Neural progenitor cell (in vitro differentiated cells): ENCODE measurements at regions not wholly inside any gene's neighbourhood (a gene's known extent, or its start where the extent isn't known, plus 50 kb on each side); places are given as distances from the start of the nearest gene placed in this dataset.

Source experiments
- DNase-seq: peaks from one replicate; pipeline ENCODE4 v3.0.0-alpha.2; 2016; ENCODE audit warnings: low spot score
- H2AFZ ChIP-seq: fragments of 200-600 bp; sonication (generic); replicated peaks from 2 replicates; pipeline ENCODE4 v1.6.1; 2016; ENCODE audit warnings: antibody characterized with exemption
- H3F3A ChIP-seq: fragments of 200-600 bp; sonication (generic); 2 replicates; pipeline ENCODE4 v1.6.1; 2016; ENCODE audit warnings: antibody characterized with exemption, low read depth
- H3K27ac ChIP-seq: fragments of 200-600 bp; sonication (generic); 2 replicates; pipeline ENCODE4 v1.5.1; 2016; ENCODE audit warnings: mild to moderate bottlenecking
- H3K27me3 ChIP-seq: fragments of 200-600 bp; sonication (generic); 2 replicates; pipeline ENCODE4 v1.6.1; 2016; ENCODE audit warnings: mild to moderate bottlenecking, moderate library complexity
- H3K36me3 ChIP-seq: fragments of 200-600 bp; sonication (generic); 2 replicates; pipeline ENCODE4 v1.5.1; 2016
- H3K4me1 ChIP-seq: fragments of 200-600 bp; sonication (generic); 2 replicates; pipeline ENCODE4 v1.6.1; 2016; ENCODE audit warnings: mixed run types
- H3K4me2 ChIP-seq: fragments of 200-600 bp; sonication (generic); 2 replicates; pipeline ENCODE4 v1.6.1; 2016
- H3K4me3 ChIP-seq: fragments of 200-600 bp; sonication (generic); 2 replicates; pipeline ENCODE4 v1.5.1; 2016
- H3K79me2 ChIP-seq: fragments of 200-600 bp; sonication (generic); 2 replicates; pipeline ENCODE4 v1.6.1; 2016; ENCODE audit warnings: low read depth
- H3K9ac ChIP-seq: fragments of 200-600 bp; sonication (generic); 2 replicates; pipeline ENCODE4 v1.6.1; 2016
- H3K9me3 ChIP-seq: fragments of 200-600 bp; sonication (generic); 2 replicates; pipeline ENCODE4 v1.5.1; 2016; ENCODE audit warnings: low read depth
- H4K20me1 ChIP-seq: fragments of 200-600 bp; sonication (generic); 2 replicates; pipeline ENCODE4 v1.6.1; 2016; ENCODE audit warnings: low read depth
- H3K27ac Mint-ChIP-seq: 3 replicates; pipeline ENCODE4 v1.8.0; 2021; ENCODE audit warnings: mixed read lengths
- H3K27me3 Mint-ChIP-seq: 2 replicates; pipeline ENCODE4 v1.8.0; 2022; ENCODE audit warnings: low read depth, mild to moderate bottlenecking, inconsistent platforms, moderate library complexity, mixed read lengths; ENCODE audit not compliant: insufficient read depth
- H3K36me3 Mint-ChIP-seq: 3 replicates; pipeline ENCODE4 v1.8.0; 2021; ENCODE audit warnings: mixed read lengths
- H3K4me1 Mint-ChIP-seq: 3 replicates; pipeline ENCODE4 v1.8.0; 2021; ENCODE audit warnings: mixed read lengths
- H3K4me3 Mint-ChIP-seq: 3 replicates; pipeline ENCODE4 v1.8.0; 2021; ENCODE audit warnings: mild to moderate bottlenecking, moderate library complexity, mixed read lengths
- H3K9me3 Mint-ChIP-seq: 3 replicates; pipeline ENCODE4 v1.8.0; 2020; ENCODE audit warnings: mixed read lengths
- EZH2 ChIP-seq: fragments of 200-600 bp; sonication (generic); IDR thresholded peaks from 2 replicates; pipeline ENCODE4 v1.6.1; 2017; ENCODE audit warnings: antibody characterized with exemption, mild to moderate bottlenecking, moderate library complexity
- EZH2phosphoT487 ChIP-seq: fragments of 200-600 bp; sonication (generic); IDR thresholded peaks from 2 replicates; pipeline ENCODE4 v1.6.1; 2017; ENCODE audit warnings: antibody characterized with exemption
- TF ChIP-seq, protein P1 (sequence below): fragments of 200-600 bp; sonication (generic); IDR thresholded peaks from 2 replicates; pipeline ENCODE4 v1.5.1; 2017; ENCODE audit warnings: antibody characterized with exemption, mild to moderate bottlenecking

- no peaks in the 10 kb centered on the region for H3K79me2 ChIP-seq
- no peak overlapping the region for H3K27ac Mint-ChIP-seq
- H3K9me3 Mint-ChIP-seq: no peaks in the 10 kb centered on the region
- no peak overlapping the region for H3K4me3 Mint-ChIP-seq
- no peaks in the 10 kb centered on the region for H4K20me1 ChIP-seq
- no peak overlapping the region for H3K9ac ChIP-seq
- H3K36me3 ChIP-seq: no peaks in the 10 kb centered on the region
- H3K4me3 ChIP-seq: no peak overlapping the region
- no peak overlapping the region for H3K27ac ChIP-seq
- H3K9me3 ChIP-seq: no peaks in the 10 kb centered on the region
- no peak overlapping the region for H3K4me2 ChIP-seq
- H3K27me3 Mint-ChIP-seq: no peaks in the 10 kb centered on the region
- H2AFZ ChIP-seq: no peak overlapping the region
- no peaks in the 10 kb centered on the region for H3F3A ChIP-seq
- no peaks in the 10 kb centered on the region for H3K27me3 ChIP-seq
- H3K36me3 Mint-ChIP-seq: no peaks in the 10 kb centered on the region
- no peaks in the 10 kb centered on the region for H3K4me1 Mint-ChIP-seq
- no peaks in the 10 kb centered on the region for H3K4me1 ChIP-seq
- TF ChIP-seq EZH2phosphoT487 (no peak), EZH2 (no peak)
- TF ChIP-seq, protein P1, sequence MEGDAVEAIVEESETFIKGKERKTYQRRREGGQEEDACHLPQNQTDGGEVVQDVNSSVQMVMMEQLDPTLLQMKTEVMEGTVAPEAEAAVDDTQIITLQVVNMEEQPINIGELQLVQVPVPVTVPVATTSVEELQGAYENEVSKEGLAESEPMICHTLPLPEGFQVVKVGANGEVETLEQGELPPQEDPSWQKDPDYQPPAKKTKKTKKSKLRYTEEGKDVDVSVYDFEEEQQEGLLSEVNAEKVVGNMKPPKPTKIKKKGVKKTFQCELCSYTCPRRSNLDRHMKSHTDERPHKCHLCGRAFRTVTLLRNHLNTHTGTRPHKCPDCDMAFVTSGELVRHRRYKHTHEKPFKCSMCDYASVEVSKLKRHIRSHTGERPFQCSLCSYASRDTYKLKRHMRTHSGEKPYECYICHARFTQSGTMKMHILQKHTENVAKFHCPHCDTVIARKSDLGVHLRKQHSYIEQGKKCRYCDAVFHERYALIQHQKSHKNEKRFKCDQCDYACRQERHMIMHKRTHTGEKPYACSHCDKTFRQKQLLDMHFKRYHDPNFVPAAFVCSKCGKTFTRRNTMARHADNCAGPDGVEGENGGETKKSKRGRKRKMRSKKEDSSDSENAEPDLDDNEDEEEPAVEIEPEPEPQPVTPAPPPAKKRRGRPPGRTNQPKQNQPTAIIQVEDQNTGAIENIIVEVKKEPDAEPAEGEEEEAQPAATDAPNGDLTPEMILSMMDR: no peak
- DNase-seq: no peak
These were observed 267.1 kb downstream of the TENT5A start for GRCh38 chr6:81485395-81485794.

DNA sequence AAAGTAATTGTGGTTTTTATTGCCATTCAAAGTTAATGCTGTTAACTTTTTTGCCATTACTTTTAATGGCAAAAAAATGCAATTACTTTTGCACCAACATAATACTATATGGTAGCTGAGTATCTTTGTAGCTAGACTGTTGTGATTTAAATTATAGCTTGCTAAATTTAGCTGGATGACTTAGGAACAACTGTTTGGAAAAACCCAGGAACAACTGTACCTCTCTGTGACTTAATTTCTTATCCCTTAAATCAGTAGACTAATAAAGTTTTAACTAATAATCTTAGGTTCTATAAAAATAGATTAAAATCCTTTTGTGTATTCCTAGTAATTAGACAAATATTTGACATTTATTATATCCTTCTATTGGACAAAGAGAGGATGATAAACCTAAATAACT, 268.2 kb downstream of the TENT5A start:
- Histone ChIP-seq H3K4me2 (no peak overlapping the region), H3K79me2 (no peaks in the 10 kb centered on the region), H3K27me3 (no peaks in the 10 kb centered on the region), H3K9me3 (no peaks in the 10 kb centered on the region), H3K36me3 (no peaks in the 10 kb centered on the region), H3K9ac (no peak overlapping the region), H4K20me1 (no peaks in the 10 kb centered on the region), H3K4me3 (no peak overlapping the region), H3K27ac (no peak overlapping the region), H2AFZ (no peak overlapping the region), H3K4me1 (no peaks in the 10 kb centered on the region), H3F3A (no peaks in the 10 kb centered on the region)
- Mint-ChIP-seq H3K36me3 (no peaks in the 10 kb centered on the region), H3K9me3 (no peaks in the 10 kb centered on the region), H3K27ac (no peak overlapping the region), H3K4me3 (no peak overlapping the region), H3K27me3 (no peaks in the 10 kb centered on the region), H3K4me1 (no peaks in the 10 kb centered on the region)
- DNase-seq: no peak
- TF ChIP-seq EZH2phosphoT487: no peak
- no peak for TF ChIP-seq EZH2
- TF ChIP-seq, protein P1: no peak

DNA sequence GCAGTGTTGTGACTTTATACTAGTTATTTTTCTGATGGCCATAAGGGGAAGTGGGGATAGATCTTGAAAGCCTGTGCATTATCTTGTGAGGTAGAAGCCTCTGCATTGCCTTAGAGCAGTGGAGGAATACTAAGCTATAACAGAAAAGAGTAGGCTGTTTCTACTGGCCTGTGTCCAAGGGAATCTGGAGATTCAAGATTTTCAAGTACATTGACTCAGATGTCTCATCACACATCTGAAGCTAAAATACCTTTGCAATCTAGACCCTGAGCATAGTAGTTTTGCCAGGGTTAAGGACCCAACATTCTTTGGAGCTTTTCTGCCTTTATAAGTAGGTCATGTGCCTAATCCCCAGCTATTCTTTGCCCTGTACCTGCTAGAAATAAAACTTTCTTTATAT, 272.3 kb downstream of the TENT5A start:
- no peaks in the 10 kb centered on the region for H3K36me3 Mint-ChIP-seq
- no peaks in the 10 kb centered on the region for H4K20me1 ChIP-seq
- TF ChIP-seq EZH2phosphoT487 (no peak), EZH2 (no peak)
- TF ChIP-seq, protein P1: no peak
- H3K9me3 Mint-ChIP-seq: no peaks in the 10 kb centered on the region
- no peak overlapping the region for H3K4me3 Mint-ChIP-seq
- H3K27ac ChIP-seq: no peak overlapping the region
- no peaks in the 10 kb centered on the region for H3K9me3 ChIP-seq
- no peak overlapping the region for H3K9ac ChIP-seq
- no peak for DNase-seq
- no peaks in the 10 kb centered on the region for H3F3A ChIP-seq
- H3K4me2 ChIP-seq: no peak overlapping the region
- H3K4me1 Mint-ChIP-seq: no peaks in the 10 kb centered on the region
- H3K79me2 ChIP-seq: no peaks in the 10 kb centered on the region
- no peaks in the 10 kb centered on the region for H3K36me3 ChIP-seq
- no peaks in the 10 kb centered on the region for H3K4me1 ChIP-seq
- H2AFZ ChIP-seq: no peak overlapping the region
- no peak overlapping the region for H3K27ac Mint-ChIP-seq
- H3K27me3 ChIP-seq: no peaks in the 10 kb centered on the region
- H3K4me3 ChIP-seq: no peak overlapping the region
- no peaks in the 10 kb centered on the region for H3K27me3 Mint-ChIP-seq

DNA sequence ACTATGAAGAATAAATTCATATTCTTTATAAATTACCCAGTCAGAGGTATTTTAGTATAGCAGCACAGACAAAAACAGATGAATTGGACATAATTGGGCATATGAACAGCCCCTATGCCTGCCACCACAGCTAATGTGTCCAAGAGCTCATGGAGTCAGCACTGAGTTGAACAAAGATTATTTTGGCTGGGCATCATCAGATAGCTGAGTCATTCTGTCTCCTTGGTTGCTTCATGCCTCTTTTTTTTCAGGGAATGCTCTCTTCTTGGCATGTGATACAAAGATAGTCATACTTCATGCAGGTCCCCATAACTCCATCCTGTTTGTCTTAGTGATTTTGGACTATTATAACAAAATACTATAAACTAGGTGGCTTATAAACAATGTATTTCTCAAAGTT, 275.6 kb downstream of the TENT5A start:
- Histone ChIP-seq H3K36me3 (no peaks in the 10 kb centered on the region), H3K79me2 (no peaks in the 10 kb centered on the region), H3F3A (no peaks in the 10 kb centered on the region), H3K4me3 (no peak overlapping the region), H3K27me3 (no peaks in the 10 kb centered on the region), H3K27ac (no peak overlapping the region), H3K4me2 (no peak overlapping the region), H3K9me3 (no peaks in the 10 kb centered on the region), H2AFZ (no peak overlapping the region), H3K9ac (no peak overlapping the region), H3K4me1 (no peaks in the 10 kb centered on the region), H4K20me1 (no peaks in the 10 kb centered on the region)
- Mint-ChIP-seq H3K27me3 (no peaks in the 10 kb centered on the region), H3K27ac (no peak overlapping the region), H3K9me3 (no peaks in the 10 kb centered on the region), H3K4me3 (no peak overlapping the region), H3K36me3 (no peaks in the 10 kb centered on the region), H3K4me1 (no peaks in the 10 kb centered on the region)
- DNase-seq: no peak
- TF ChIP-seq EZH2phosphoT487 (no peak), EZH2 (no peak)
- TF ChIP-seq, protein P1: no peak
